Left forelimb (tissue), 1 donor: ENCODE measurements at regions not wholly inside any gene's neighbourhood (a gene's known extent, or its start where the extent isn't known, plus 50 kb on each side); places are given as distances from the start of the nearest gene placed in this dataset.
A peak's percentile ranks its signal among the peaks of the same experiment; 100 is the strongest.

Experiments
- DNase-seq: peaks from one replicate; pipeline ENCODE4 v3.0.0-alpha.2; 2018; ENCODE audit warnings: low spot score

DNA sequence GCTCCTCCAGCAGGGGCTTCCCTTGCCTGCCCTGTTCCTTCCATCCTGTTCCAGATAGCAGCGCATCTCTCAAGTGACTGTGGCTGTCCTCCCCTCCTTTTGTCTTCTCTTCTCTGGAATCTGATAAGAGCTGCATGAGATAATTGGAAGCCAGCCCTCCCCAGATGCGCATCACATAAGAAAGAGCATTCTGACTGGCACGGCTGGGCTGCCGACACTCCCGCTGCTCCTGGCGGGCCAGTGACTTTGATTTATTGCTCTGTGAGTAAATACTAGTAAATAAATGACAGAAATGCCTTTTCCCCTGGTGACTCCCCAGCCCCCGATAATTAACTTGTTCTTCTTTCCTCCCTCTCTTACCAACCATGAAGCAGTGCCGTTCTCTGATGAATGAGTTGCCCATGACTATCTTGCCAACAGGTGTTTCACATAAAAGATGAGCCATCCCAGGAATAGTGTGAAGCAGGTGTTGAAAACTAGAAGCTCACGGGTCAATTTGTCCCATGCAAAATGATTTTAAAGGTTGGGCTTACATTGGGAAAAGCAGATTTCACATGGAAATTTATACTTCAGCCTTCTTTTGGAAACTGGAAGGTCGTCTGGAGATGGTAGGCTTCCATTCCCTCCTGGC lies 212.3 kb downstream of the ERCC6L2 start:
- DNase-seq = peak; percentile 23

DNA sequence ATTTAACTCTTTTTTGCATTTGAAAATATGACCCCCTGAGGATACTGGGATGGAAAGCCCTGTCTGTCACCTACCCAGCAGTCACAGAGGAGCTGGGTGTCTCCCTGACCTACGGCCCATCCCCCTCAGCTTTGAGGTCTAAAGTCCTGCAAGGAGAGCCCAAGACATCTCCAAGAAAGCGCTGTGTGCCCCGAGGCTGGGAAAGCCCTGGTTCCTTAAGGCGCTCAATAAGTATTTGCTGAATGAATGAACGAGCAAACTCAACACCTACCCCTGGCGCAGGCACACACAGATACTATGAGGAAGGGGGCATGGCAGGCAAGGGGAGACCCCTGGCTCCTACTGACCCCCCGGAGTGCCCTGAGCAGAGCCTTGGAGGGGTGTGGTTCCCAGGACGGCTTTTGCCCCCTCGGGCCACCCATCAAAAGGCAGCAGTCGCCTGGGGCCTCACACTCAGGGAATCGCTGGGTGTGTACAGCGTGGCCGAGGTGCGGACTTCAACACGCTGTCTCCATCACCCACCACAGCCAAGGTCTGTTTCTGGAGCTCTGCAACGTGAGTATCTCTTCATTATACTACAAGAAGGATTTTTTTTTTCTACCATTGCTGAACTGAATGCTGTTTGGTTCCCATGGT lies 211.6 kb downstream of the ERCC6L2 start:
- DNase-seq = peak; percentile 28

DNA sequence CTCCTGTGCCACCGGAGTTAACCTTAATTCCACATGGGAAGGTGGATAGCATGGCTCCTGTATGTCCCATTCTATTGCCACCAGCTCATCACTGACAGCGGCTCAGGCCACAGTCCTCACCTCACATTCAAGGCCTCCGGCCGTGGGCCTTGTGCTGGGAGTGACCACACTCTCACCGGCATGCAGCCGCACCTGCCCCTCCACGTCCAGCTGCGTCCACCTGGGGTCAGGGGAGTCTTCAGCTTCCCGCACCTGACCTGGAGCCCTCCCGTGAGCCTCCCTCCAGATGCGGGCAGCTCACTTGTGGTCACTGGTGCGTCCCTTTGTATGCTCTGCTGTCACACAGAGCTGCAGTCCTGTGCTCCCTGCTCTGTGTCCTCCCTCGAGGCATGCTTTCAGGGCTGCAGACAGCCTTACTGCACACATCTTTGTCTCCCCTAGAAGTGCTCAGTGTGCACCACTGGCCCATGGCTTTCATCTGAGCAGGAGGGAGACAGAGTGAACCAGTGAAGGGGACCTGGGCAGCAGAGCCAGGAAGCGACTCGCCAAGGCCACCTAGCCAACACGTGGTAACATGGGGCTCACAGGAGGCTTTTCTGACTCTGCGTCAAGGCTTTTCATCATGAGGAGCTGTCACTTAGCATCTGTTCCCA lies 210.1 kb downstream of the ERCC6L2 start:
- DNase-seq = peak; percentile 50

DNA sequence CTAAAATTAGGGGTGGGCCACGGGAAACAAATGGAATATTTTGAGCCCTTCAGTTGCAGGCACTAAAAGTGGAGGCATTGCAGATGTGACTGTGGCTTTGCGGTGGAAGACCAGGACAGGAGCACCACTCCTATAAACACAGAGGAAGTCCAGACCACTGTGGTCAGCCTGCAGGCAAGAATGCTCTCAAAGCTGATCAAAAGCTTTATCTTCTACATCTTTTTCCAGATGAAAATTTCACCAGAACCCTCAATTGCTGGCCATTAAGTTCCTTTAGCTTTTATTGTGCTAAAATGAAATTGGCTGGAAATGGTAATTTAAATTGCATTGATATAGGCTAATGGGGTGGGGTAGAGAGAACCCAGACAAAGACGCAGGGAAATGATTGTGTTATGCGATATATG lies 208.8 kb downstream of the ERCC6L2 start:
- peak; percentile 54 for DNase-seq

DNA sequence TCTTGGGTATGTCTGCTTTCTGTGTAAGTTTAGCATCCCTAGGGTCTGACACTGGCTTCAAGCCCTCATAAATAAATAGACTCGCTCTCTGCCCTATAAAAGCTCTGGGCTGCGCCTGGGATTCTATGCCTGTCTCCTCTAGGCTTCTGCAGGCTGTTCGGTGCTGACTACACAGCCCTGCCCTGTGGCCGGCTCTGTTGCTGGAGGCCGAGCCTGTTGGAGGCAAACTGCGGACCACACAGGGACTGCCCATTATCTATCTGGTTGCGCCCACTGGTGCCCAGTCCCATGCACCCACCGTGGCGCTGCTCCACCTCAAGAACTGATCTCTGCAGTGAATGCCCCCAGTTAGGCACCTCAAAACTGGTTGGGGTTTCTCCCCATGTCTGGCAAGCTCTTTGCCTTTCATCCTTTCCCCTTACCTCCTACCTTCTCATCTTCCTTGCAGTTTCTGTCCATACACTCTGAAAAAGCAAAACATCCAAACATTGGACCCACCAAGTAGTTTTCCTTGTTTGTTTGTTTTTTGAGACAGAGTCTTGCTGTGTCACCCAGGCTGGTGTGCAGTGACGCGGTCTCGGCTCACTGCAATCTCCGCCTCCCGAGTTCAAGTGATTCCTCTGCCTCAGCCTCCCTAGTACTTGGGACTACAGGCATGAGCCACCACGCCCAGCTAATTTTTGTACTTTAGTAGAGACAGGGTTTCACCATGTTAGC lies 207.2 kb downstream of the ERCC6L2 start:
- DNase-seq = peak; percentile 58

DNA sequence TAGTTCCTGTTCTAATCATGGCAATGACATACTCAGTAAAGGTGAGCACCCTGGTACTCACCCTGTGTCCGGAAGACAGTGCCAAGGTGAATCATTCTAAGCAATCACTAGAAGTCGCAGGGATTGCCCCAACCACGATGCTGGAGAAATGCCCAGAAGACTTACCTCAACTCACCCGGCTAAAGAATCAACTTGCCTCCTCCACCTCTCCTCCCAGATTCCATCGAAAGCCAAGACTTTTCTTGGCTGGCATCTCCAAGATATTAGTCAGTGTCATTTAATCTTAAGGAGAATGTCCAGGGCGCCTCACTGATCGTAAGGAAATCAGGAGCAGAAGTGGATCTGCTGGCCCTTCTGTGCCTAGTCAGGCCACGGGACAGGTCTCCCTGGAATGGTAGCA lies 204.9 kb downstream of the ERCC6L2 start:
- DNase-seq = peak; percentile 33

DNA sequence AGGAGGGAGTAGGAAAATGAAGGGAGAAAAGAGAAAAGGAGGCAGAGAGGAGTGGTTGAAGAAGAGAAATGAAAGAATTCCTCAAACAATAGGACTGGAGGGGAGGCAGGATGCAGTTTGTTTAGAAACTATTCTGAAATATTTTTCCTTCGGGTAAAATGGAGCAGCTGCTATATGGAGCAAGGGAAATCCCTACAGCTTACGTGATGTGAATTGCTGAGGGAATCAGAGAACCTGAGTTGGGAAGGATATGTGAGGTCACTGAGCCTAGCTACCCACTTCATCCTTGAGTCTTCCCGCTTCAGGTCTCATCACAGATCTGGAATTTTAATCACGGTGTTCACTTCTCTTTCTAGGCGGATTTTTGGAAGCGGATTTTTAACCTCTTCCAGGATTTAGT lies 204.3 kb downstream of the ERCC6L2 start:
- no peak for DNase-seq

DNA sequence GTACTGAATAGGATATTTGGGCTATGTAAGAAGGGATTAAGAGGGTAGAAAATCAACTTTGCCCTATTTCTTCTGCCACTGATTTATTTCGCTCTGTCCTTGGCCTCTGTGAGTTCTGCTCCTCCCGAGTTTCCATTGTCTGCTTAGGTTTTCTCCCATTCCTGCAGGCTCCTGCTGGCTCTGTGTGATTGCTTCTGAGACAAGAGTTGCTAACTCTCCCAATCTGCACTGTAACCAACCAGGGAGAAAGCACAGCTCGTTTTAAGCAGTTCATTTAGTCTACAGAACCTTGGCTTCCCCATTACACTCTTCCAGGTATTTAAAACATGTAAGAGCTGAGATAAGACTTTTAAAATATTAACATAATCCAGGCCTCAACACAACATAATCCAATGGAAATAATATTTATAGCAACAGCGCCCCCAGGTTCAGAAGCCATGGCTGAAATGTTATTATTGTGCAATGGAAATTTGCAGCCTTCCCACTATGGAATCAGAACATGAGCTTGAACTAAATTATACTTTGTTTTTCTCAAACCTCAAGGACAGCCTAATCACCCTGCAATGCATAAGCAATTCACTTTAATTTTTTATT lies 203.5 kb downstream of the ERCC6L2 start:
- DNase-seq = no peak

DNA sequence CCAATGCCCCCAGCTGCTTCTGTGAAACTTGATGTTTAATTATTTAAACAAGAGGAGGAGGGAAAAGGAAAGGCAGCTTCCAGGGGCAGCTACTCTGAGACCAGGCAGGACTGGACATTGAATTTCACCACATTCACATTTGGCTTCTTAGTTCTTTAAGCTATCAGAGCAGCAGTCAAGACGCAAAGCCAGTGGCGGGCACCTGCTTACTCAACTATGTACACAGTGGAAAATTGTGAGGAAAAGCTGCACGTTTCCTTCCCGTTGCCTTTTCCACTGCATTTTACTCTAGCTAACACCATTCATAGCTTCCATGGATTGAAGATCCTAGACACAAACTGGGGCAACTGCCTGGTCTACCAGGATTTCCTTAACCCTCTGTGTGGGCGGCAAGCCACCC lies 200.3 kb downstream of the ERCC6L2 start:
- no peak for DNase-seq

DNA sequence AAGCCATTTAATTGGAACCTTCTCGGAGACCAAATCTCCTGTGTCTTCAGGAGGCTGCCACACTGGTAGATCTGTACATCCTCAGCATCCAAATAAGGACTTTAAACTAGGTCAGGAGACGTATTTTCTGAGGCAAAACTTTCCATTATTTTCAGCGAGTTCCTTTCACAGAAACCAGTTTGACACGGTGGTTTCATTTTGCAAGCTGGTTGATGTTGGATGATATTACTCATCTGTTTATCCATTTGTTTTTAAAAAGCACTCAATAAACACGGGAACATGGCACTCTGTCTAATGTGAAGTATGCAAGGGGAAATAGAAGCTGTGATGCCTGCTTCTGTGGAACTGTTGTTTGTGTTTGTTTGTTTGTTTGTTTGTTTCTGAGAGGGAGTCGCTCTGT lies 199.6 kb downstream of the ERCC6L2 start:
- no peak for DNase-seq

DNA sequence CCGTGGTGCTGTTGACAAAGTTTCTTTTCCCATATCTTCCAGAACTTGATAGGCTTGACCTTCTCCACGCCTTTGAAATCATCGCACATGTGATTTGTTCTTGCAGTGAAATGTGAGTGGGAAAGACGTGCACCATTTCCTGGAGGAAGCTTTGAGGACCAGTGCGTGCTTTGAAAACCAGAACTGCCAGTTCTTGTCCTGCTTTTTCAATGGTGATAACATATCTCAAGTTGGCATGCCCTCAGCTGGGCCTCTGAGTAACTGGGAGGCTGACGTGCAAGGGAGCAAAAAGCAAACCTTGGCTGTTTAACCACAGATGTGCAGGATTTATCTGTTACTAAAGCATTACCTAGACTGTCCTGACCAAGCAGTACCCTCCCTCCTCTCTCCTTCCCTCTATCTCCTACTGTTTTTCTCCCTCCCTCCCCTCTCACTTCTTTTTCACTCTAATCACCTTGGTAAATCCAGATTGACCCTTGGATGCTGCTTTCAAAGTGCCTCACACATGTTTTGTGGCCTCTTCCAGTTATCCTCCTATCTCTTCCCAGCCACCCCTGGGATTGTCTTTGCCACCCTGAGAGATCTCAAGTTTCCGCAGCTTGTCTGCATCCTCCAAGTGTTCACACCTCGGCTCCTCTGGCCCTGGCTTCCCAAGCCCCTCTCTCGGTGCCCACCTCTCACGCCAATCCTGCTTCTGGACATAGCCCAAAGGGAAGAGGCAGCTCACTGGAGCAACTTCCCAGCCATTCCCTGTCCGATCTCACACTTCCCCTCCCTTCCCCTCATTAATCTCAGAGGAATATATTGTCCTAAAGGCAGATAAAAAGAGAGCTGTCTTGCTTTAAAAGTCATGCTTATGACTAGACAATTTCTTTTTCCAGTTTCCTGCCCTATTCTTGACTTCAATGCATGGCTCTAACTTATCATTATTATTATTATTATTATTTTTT lies 198.3 kb downstream of the ERCC6L2 start:
- DNase-seq = no peak

DNA sequence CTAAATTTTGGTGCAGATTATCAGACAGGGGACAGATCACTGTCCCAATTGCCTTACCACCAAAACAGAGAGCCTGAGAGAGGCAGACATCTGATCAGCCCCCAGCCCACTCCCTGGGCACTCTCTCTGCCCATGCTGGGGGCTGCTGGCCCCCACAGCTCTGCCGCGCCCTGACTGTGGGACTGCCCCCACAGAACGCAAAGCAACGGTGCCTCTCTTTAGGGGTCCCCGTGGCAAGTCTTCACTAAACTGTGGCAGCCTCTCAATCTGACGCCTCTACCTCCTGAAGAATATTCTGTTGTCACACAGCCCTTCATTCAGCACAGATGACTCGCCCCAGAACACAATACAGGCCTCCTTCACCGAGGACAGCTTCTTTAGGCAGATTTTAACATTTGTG lies 197.4 kb downstream of the ERCC6L2 start:
- no peak for DNase-seq

DNA sequence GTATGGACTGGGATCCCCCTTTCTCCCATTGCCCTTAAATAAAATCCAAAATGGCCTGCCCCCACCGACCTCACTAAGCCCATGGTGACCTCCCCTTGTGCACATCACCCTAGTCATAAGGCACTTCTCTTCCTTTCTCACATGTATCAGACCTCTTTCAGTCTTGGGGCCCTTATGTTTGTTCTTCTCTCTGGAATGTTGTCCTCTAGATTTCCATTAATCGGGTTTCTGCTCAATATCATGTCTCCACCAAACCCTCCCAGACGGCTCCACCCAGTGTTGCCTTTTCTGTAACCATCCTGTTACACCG lies 196.3 kb downstream of the ERCC6L2 start:
- DNase-seq = peak; percentile 8

DNA sequence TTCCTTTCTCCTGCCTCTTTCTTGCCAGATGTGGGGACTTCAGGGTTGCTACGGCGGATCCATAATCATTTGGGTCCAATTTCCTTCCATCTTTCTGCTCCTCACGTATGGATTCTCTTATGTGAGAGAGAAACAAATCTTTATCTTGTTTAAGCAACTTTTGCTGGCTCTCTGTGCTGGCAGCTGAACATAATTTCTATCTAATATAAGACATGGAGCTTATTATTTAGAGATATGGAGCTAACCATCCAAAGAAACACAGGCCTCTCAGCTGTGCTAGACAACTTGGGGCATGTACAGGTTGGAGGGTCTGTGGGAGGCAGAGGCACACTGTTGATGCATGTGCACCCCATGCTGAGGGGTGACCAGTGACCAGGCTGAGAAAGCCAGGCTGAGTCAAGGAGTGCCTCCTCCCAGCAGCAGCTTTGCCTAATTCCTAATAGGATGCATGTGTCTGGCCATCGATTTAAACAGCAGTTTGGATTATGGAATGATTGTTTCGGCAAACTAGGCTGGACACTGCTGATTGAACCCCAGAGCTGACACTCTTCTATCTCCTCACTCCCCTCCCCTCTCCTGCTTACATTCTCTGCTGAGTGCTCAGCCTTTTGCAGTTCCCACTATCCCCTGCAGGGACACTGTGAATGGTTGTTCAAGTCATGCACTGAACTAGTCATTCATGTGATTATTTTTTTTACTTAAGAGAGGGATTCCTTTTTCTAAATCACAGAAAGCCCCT lies 195.8 kb downstream of the ERCC6L2 start:
- DNase-seq = no peak

DNA sequence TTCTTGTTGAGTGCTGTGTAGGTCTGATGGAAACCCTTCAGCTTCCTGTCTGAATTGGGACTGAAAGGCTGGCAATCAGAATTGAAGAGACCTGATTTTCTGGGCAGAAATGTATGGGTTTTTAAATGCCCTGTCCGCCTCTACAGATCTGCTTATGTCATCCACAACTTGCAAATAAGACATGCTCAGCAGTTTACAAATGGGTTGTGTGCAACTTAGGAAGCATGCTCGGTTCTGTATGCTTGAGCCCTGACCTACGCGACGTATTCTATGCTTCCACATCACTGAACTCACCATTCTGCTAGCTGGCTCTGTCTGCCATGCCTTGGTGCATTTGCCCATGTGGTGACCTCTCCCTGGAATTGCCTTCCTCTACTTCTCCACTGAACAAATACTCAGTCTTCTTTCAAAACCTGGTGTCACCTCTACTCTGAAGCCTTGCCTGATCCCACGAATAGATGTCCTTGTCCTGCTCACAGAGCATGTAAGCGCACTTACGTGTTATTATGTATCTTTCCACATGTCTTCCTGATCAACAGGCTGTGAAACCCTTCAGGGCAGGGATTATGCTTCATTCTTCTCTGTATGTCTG lies 194.2 kb downstream of the ERCC6L2 start:
- no peak for DNase-seq

DNA sequence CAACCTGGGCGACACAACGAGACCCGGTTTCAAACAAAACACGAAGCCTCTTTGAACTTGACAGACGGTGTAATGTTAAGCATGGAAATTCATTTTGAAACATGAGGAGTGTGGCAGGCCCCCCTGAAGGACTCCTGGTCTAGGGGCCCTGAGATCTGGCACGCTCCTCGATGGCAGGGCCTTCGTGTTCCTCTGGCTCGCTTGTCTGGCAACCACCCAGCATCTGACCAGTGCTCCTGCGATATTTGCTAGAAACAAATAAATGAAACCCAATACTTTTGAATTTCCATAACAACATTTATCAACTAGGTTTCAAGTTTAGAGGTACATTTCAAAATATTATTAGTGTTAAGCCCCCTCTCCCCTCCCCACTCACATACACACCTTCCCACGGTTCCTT lies 193.0 kb downstream of the ERCC6L2 start:
- no peak for DNase-seq

DNA sequence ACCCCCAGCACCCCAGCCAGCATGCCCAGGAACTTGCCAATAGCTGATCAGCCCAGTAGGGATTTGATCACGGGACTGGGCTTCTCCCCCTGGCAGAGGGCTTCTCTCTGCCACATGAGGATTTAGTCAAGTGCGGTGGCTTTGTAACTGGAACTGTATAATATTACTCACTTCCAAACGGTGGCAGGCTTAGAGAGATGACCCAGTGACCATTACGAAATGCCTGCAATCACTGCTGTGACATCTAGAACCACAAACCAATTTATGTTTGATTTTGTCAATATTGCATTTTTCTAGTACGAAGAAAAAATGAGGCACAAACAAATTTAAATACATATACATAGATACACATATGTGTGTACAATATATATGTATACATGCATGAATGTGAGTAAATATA lies 192.1 kb downstream of the ERCC6L2 start:
- DNase-seq = peak; percentile 34

DNA sequence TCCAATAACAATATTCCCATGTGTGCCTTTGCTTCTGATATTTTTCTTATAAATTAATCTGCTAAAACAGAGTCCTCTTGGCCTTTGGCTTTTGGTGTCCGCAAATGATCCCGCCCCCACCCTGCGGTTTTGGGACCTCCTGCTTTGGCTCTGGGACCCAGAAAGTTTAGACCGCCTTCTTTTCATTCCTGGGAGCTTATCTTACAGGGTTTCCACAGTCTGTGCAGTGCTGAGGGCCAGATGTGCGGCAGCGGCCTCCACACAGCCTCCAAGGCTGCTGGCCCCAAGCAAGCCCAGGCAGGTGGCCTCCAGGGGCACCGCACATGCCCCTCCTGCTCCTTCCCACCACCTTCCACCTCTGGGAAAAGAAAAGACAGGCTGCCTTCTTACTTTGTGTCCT lies 191.5 kb downstream of the ERCC6L2 start:
- no peak for DNase-seq

DNA sequence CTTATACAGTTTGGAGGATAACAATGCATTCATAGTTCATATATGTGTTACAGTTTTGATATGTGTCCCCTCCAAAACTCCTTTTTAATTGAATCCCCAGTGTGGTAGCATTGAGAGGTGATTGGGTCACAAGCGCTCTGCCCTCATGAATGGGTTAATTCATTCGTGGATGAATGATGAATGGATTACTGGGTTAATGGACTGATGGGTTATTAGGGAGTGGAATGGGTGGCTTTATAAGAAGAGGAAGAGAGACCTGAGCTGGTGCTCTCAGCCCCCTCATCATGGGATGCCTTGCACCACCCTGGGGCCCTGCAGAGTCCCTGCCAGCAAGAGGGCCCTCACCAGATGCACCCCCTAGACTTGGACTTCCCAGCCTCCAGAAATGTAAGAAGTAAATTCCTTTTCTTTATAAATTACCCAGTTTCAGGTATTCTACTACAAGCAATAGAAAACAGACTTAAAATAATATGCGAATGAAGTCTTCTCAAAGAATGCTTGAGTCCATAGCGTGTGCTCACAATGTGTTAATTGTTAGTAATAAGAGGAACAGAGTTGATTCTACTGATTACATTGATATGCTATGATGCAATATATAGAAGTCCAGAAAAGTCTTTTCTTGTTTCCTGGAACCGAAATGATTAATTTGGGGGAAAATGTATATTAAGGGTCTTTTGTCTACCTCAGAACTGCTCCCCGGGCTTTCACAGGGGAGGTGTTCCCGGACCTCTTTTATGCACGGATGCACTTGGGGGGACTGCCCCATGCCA lies 190.2 kb downstream of the ERCC6L2 start:
- no peak for DNase-seq
